ENCODE measurements at regions not wholly inside any gene's neighbourhood (a gene's known extent, or its start where the extent isn't known, plus 50 kb on each side); places are given as distances from the start of the nearest gene placed in this dataset.
"Not testable (repeated sequence)": the region's sequence is repeated elsewhere in the genome, so short reads cannot be mapped to it uniquely, and the experiment has no call there.

DNA sequence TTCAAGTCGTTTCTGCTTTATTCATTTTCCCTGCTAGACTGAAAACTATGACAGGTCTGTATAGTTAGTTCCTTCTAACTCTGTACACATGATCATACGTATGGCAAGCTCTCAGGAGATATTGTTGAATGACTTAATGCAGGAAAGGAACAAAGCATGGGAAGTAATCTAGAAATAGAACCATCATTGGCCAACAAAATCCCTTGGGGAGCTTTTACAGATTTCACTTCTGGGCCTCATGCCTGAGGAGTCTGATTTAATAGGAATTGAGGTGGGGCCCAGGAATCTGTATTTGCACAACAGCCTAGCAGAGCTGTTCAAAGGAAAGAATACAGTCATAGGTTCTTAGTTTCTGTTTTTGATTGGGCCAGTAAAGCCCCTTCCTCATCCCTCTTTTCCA lies 229.2 kb downstream of the MAP2K6 start:
- CTCF ChIA-PET: interaction anchor here (0.8 kb wide), 1 partner anchor 37 kb away, joined by 3 read pairs; no protein-coding TSS in a partner anchor

GRCh38 chr17:69646729-69647128 lies 232.2 kb downstream of the MAP2K6 start:
- H3K27ac Mint-ChIP-seq: no peak overlapping the region
- DNase-seq: no peak
- H3K9me3 Mint-ChIP-seq: peaks cover 1% of the 10 kb centered on the region
- CTCF ChIA-PET: no interaction called here
- no peak overlapping the region for H3K4me3 Mint-ChIP-seq
- no peaks in the 10 kb centered on the region for H3K36me3 Mint-ChIP-seq
- no peaks in the 10 kb centered on the region for H3K27me3 Mint-ChIP-seq
- no peaks in the 10 kb centered on the region for H3K4me1 Mint-ChIP-seq

More for the DNA sequence above, 229.2 kb downstream of the MAP2K6 start:
- DNase-seq: no peak
- Mint-ChIP-seq H3K4me3 (no peak overlapping the region), H3K27me3 (no peaks in the 10 kb centered on the region), H3K9me3 (peaks cover 1% of the 10 kb centered on the region), H3K36me3 (no peaks in the 10 kb centered on the region), H3K4me1 (no peaks in the 10 kb centered on the region), H3K27ac (no peak overlapping the region)

DNA sequence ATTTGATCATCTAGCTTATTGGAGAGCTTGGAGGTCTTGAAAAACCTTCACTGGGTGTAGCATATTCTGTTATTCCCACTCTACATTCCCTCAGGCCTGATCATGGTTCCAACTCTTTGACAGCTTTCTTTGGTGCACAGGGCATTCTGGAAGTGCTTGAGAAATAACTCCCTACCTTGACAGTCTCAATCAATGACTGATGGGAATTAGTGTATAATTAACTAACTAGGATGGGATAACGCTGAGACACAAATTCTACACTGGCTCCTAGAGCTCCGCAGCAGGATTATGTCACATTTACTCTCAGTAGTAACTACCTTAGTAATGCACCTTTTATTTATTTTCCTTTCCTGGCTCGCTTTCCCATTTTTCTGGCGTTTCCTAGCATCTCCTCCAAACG lies 236.4 kb downstream of the MAP2K6 start:
- no peak overlapping the region for H3K27ac Mint-ChIP-seq
- CTCF ChIA-PET: interaction anchor here (1.0 kb wide), 1 partner anchor 42 kb away, joined by 3 read pairs; no protein-coding TSS in a partner anchor
- DNase-seq: no peak
- no peaks in the 10 kb centered on the region for H3K27me3 Mint-ChIP-seq
- no peaks in the 10 kb centered on the region for H3K9me3 Mint-ChIP-seq
- no peaks in the 10 kb centered on the region for H3K36me3 Mint-ChIP-seq
- H3K4me3 Mint-ChIP-seq: no peak overlapping the region
- H3K4me1 Mint-ChIP-seq: no peaks in the 10 kb centered on the region

DNA sequence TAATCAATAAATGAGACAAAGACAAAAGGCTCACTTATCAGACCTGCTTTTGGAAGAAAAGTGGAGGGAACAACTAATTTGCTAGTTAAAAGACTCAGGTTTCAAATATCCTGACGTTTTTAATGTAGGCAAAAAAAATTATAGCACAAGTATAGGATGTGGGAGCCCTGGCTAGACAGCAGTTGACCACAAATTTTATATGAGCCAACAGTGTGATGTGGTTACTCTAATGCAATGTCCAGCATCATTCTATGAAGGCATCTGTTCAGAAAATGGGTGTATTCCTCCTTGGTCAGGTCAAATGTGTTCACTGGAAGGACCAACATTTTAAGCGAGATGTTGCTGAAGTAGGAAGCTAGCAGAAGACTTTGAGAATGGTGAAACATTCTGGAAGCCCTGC lies 237.4 kb downstream of the MAP2K6 start:
- CTCF ChIA-PET: no interaction called here
- no peaks in the 10 kb centered on the region for H3K36me3 Mint-ChIP-seq
- H3K4me1 Mint-ChIP-seq: no peaks in the 10 kb centered on the region
- H3K27ac Mint-ChIP-seq: no peak overlapping the region
- no peaks in the 10 kb centered on the region for H3K9me3 Mint-ChIP-seq
- H3K27me3 Mint-ChIP-seq: no peaks in the 10 kb centered on the region
- no peak overlapping the region for H3K4me3 Mint-ChIP-seq
- no peak for DNase-seq

GRCh38 chr17:69654981-69655855 lies 240.7 kb downstream of the MAP2K6 start:
- H3K4me3 Mint-ChIP-seq: no peak overlapping the region
- no peak for DNase-seq

DNA sequence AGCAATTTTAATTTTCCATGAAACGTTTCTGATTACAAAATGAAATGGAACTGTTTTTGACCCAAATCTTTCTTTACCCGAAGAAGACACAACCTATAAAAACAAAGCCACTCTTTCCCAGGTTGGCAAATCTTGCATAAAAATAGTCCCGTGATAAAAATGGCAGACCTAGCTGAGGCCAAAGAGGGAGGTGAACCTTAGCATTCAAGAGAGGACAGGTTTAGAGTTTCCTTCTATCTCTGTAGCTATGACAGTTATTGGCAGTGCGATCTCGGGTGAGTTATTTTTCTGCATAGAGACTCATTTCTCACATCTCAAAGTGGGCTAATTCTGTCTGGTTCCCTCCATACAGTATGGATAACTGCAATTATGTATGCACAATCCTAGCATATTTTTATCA lies 241.4 kb downstream of the MAP2K6 start:
- Mint-ChIP-seq H3K36me3 (no peaks in the 10 kb centered on the region), H3K27me3 (no peaks in the 10 kb centered on the region), H3K27ac (no peak overlapping the region), H3K9me3 (no peaks in the 10 kb centered on the region), H3K4me1 (no peaks in the 10 kb centered on the region), H3K4me3 (no peak overlapping the region)
- CTCF ChIA-PET: interaction anchor here (0.8 kb wide), 1 partner anchor 933 kb away, joined by 3 read pairs; no protein-coding TSS in a partner anchor
- DNase-seq: no peak

More at GRCh38 chr17:69654981-69655855, 240.7 kb downstream of the MAP2K6 start:
- no peak overlapping the region for H3K27ac Mint-ChIP-seq
- CTCF ChIA-PET: interaction anchor here (0.8 kb wide), 1 partner anchor 934 kb away, joined by 3 read pairs; no protein-coding TSS in a partner anchor
- H3K36me3 Mint-ChIP-seq: no peaks in the 10 kb centered on the region
- no peaks in the 10 kb centered on the region for H3K27me3 Mint-ChIP-seq
- H3K4me1 Mint-ChIP-seq: no peaks in the 10 kb centered on the region
- no peaks in the 10 kb centered on the region for H3K9me3 Mint-ChIP-seq

DNA sequence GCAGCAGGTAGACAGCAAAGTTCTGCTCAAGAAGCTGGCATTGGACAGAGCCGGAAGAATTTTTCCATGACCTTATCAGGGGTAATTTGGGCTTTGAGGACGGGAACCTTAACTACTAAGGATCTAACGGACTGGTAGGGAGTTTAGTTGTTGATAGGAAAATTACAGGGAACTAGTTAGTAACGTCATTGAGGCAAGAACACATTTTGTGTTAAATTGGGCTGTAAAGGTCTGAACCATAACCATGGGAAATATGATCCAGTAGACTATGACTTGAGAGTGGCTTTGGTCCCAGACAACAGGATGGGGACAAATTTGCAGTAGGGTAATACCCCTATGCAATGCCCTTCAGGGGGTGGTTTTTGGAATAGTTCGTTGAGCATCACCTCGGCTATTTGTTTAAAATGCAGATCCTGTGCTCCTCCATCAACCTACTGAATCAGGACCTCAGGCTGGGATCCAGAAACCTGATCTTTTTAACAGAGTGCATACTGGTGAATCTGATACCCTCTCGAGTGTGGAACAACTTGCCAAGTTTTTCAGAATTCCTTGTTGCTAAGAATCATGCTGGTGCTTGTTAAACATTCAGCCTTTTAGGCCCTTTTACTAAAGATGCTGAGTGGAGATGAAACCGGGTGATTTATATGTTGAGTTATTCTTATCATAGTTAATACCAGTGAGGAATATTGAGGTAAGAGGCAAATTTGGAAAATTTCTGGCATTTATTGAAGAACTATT lies 255.1 kb downstream of the MAP2K6 start:
- no peaks in the 10 kb centered on the region for H3K36me3 Mint-ChIP-seq
- no peaks in the 10 kb centered on the region for H3K4me1 Mint-ChIP-seq
- no peaks in the 10 kb centered on the region for H3K27me3 Mint-ChIP-seq
- CTCF ChIA-PET: no interaction called here
- H3K27ac Mint-ChIP-seq: no peak overlapping the region
- no peak overlapping the region for H3K4me3 Mint-ChIP-seq
- no peak for DNase-seq
- peaks cover 3% of the 10 kb centered on the region for H3K9me3 Mint-ChIP-seq

GRCh38 chr17:69672924-69673323 lies 258.4 kb downstream of the MAP2K6 start:
- no peaks in the 10 kb centered on the region for H3K27me3 Mint-ChIP-seq
- DNase-seq: no peak

DNA sequence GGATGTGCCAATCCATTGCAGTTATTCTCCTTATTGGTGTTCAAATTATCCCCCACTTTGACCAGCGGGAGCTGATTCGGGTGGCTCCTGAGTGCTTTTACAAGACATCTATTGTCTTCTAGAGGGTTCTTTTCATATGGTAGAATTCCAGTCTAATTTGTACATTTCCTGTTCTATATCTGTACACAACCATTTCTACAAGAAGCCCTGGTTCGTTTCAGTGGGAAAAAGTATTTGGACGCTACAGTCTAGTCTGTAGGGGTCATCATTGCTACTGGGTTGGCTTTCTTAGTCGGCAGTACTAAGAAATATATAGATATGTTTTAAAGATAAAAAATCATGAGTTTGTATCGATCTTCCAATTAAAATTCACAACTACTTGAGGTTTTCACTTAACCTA lies 262.6 kb downstream of the MAP2K6 start:
- no peaks in the 10 kb centered on the region for H3K36me3 Mint-ChIP-seq
- H3K27ac Mint-ChIP-seq: no peak overlapping the region
- CTCF ChIA-PET: no interaction called here
- H3K4me3 Mint-ChIP-seq: no peak overlapping the region
- no peak for DNase-seq
- H3K27me3 Mint-ChIP-seq: no peaks in the 10 kb centered on the region
- H3K9me3 Mint-ChIP-seq: no peaks in the 10 kb centered on the region
- no peaks in the 10 kb centered on the region for H3K4me1 Mint-ChIP-seq

More at GRCh38 chr17:69672924-69673323, 258.4 kb downstream of the MAP2K6 start:
- H3K27ac Mint-ChIP-seq: no peak overlapping the region
- H3K9me3 Mint-ChIP-seq: peaks cover 3% of the 10 kb centered on the region
- H3K4me3 Mint-ChIP-seq: no peak overlapping the region
- H3K4me1 Mint-ChIP-seq: no peaks in the 10 kb centered on the region
- CTCF ChIA-PET: no interaction called here
- no peaks in the 10 kb centered on the region for H3K36me3 Mint-ChIP-seq

GRCh38 chr17:69678206-69678605 lies 263.7 kb downstream of the MAP2K6 start:
- H3K9me3 Mint-ChIP-seq: no peaks in the 10 kb centered on the region
- H3K4me3 Mint-ChIP-seq: no peak overlapping the region
- H3K27ac Mint-ChIP-seq: no peak overlapping the region
- no peak for DNase-seq
- CTCF ChIA-PET: interaction anchor here (0.6 kb wide), 1 partner anchor 408 kb away, joined by 3 read pairs; no protein-coding TSS in a partner anchor
- no peaks in the 10 kb centered on the region for H3K27me3 Mint-ChIP-seq
- no peaks in the 10 kb centered on the region for H3K4me1 Mint-ChIP-seq
- no peaks in the 10 kb centered on the region for H3K36me3 Mint-ChIP-seq

- no peak for DNase-seq
- Mint-ChIP-seq H3K4me1 (no peaks in the 10 kb centered on the region), H3K36me3 (no peaks in the 10 kb centered on the region), H3K9me3 (no peaks in the 10 kb centered on the region), H3K27me3 (no peaks in the 10 kb centered on the region), H3K27ac (no peak overlapping the region), H3K4me3 (no peak overlapping the region)
- CTCF ChIA-PET: no interaction called here
Observed at GRCh38 chr17:69679829-69680228, 265.3 kb downstream of the MAP2K6 start.

- H3K27ac Mint-ChIP-seq: no peak overlapping the region
- H3K4me3 Mint-ChIP-seq: no peak overlapping the region
- CTCF ChIA-PET: no interaction called here
- H3K9me3 Mint-ChIP-seq: peaks cover 4% of the 10 kb centered on the region
- no peaks in the 10 kb centered on the region for H3K4me1 Mint-ChIP-seq
- no peaks in the 10 kb centered on the region for H3K27me3 Mint-ChIP-seq
- DNase-seq: no peak
- no peaks in the 10 kb centered on the region for H3K36me3 Mint-ChIP-seq
Observed at GRCh38 chr17:69684251-69684650, 269.8 kb downstream of the MAP2K6 start.

- DNase-seq, H3K9me3 Mint-ChIP-seq, H3K4me1 Mint-ChIP-seq, CTCF ChIA-PET, H3K27me3 Mint-ChIP-seq, H3K27ac Mint-ChIP-seq, H3K4me3 Mint-ChIP-seq, H3K36me3 Mint-ChIP-seq: not testable (repeated sequence)
Observed at GRCh38 chr17:69685150-69685549, 270.7 kb downstream of the MAP2K6 start.

DNA sequence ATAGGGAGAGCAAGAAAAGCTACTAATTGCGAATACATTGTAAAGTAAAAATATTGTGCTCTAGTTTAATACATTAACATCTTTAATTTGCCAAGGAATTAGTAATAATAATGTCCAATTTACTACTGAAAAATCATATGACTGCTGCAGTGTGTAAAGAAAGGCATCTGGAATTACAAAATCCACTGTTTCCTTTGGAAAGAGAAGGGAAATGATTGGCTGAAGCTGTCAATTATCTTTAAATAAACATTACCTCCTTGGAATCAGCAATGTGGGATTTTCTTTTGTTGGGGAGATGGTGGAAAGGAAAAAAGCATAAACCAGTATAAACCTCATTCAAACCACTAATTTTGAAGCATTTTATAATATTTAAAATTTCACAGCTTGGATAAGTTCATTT lies 276.0 kb downstream of the MAP2K6 start:
- no peak overlapping the region for H3K4me3 Mint-ChIP-seq
- no peaks in the 10 kb centered on the region for H3K36me3 Mint-ChIP-seq
- no peak for DNase-seq
- CTCF ChIA-PET: no interaction called here
- peaks cover 4% of the 10 kb centered on the region for H3K9me3 Mint-ChIP-seq
- no peaks in the 10 kb centered on the region for H3K27me3 Mint-ChIP-seq
- no peaks in the 10 kb centered on the region for H3K4me1 Mint-ChIP-seq
- no peak overlapping the region for H3K27ac Mint-ChIP-seq

DNA sequence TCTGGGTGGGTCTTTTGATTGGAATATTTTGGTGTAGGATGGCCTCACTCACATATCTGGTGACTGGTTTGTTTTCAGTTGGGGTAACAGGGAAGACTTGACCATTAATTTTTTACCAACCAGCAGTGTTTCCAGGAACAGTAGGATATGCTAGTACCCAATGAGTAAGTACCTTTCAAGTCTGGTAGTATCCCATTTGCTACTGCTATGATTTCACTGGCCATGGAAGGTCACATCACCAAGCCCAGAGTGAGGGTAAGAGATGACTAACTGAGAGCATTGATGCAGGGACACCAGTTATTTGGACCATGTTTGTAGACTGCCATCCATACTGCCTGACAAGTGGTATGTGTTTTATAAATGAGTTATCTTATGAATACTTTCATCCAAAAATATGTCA lies 277.7 kb downstream of the MAP2K6 start:
- no peaks in the 10 kb centered on the region for H3K4me1 Mint-ChIP-seq
- CTCF ChIA-PET: no interaction called here
- no peak overlapping the region for H3K4me3 Mint-ChIP-seq
- H3K9me3 Mint-ChIP-seq: peaks cover 8% of the 10 kb centered on the region
- no peaks in the 10 kb centered on the region for H3K36me3 Mint-ChIP-seq
- DNase-seq: no peak
- H3K27me3 Mint-ChIP-seq: no peaks in the 10 kb centered on the region
- no peak overlapping the region for H3K27ac Mint-ChIP-seq

Data from activated naive CD4-positive, alpha-beta T cell treated with anti-CD3 and anti-CD28 coated beads, Interleukin-2, amount 10 ng/mL, durations not matched to agents 7 days and 5 days (primary cell).